MM.1S (cell line): ENCODE measurements at regions not wholly inside any gene's neighbourhood (a gene's known extent, or its start where the extent isn't known, plus 50 kb on each side); places are given as distances from the start of the nearest gene placed in this dataset.

Experiments
- EZH2 ChIP-seq: fragments of 300-600 bp; sonication (generic); optimal IDR thresholded peaks from 2 replicates; pipeline ENCODE3; 2017; ENCODE audit warnings: low read depth, mild to moderate bottlenecking, antibody characterized with exemption, low read length, mixed read lengths
- TF ChIP-seq, protein P1 (sequence below): fragments of 300-600 bp; sonication (generic); IDR thresholded peaks from 2 replicates; pipeline ENCODE4 v1.5.1; 2016; ENCODE audit warnings: antibody characterized with exemption, low read length, mixed read lengths

DNA sequence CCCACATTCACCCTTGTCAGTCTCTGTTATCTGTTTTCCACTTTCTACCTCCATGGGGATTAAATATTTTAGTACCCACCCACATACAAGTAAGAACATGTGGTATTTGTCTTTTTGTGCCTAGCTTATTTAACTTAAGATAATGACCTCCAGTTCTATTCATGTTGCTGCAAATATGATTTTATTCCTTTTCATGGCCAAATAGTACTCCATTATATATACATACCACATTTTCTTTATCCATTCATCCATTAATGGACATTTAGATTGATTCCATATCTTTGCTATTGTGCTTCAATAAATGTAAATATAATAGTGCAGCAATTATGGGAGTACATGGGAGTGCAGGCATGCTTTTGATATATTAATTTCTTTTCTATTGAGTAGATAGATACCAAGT, 185.8 kb downstream of the RPAP3 start:
- TF ChIP-seq, protein P1, sequence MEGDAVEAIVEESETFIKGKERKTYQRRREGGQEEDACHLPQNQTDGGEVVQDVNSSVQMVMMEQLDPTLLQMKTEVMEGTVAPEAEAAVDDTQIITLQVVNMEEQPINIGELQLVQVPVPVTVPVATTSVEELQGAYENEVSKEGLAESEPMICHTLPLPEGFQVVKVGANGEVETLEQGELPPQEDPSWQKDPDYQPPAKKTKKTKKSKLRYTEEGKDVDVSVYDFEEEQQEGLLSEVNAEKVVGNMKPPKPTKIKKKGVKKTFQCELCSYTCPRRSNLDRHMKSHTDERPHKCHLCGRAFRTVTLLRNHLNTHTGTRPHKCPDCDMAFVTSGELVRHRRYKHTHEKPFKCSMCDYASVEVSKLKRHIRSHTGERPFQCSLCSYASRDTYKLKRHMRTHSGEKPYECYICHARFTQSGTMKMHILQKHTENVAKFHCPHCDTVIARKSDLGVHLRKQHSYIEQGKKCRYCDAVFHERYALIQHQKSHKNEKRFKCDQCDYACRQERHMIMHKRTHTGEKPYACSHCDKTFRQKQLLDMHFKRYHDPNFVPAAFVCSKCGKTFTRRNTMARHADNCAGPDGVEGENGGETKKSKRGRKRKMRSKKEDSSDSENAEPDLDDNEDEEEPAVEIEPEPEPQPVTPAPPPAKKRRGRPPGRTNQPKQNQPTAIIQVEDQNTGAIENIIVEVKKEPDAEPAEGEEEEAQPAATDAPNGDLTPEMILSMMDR, result no peak
- TF ChIP-seq EZH2, result no peak
